ENCODE measurements at regions not wholly inside any gene's neighbourhood (a gene's known extent, or its start where the extent isn't known, plus 50 kb on each side); places are given as distances from the start of the nearest gene placed in this dataset.
"Not testable (repeated sequence)": the region's sequence is repeated elsewhere in the genome, so short reads cannot be mapped to it uniquely, and the experiment has no call there.

- H3K4me3 ChIP-seq (ENCODE audit: low read length), result not testable (repeated sequence)
These were observed 202.3 kb downstream of the CDRT15L2 start for GRCh38 chr17:20781869-20782268.

DNA sequence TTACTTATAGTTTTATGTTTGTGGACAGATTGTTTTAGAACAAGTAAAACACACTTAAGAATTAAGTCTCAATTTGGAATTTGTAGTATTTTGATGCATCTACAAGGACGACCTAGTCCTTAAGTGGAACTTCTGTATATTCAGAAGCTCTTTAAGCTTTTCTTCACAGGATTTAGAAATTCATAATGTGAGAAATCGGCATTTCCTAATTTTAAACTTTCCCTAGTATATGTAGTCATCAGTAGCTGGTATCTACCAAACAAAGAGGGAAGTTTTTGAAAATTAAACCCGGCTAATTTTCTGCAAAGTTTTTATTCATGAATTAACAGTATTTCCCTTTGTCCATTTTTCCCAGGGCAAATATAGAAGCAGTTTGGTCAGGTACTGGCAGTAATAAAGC lies 203.6 kb downstream of the CDRT15L2 start:
- Histone ChIP-seq H3K4me3 (ENCODE audit: low read length) (no peak overlapping the region), H3K9ac (ENCODE audit: low read length) (no peak overlapping the region), H3K36me3 (ENCODE audit: control insufficient read depth, insufficient read depth, low read length) (no peaks in the 10 kb centered on the region), H3K9me3 (ENCODE audit: control insufficient read depth, low read length) (no peaks in the 10 kb centered on the region), H3K27me3 (ENCODE audit: control insufficient read depth, insufficient read depth, low read length) (peaks cover 3% of the 10 kb centered on the region), H3K4me1 (ENCODE audit: control insufficient read depth, insufficient read depth, low read length) (no peaks in the 10 kb centered on the region)

More at GRCh38 chr17:20781869-20782268, 202.3 kb downstream of the CDRT15L2 start:
- not testable (repeated sequence) for H3K4me1 ChIP-seq (ENCODE audit: control insufficient read depth, insufficient read depth, low read length); H3K9me3 ChIP-seq (ENCODE audit: control insufficient read depth, low read length); H3K27me3 ChIP-seq (ENCODE audit: control insufficient read depth, insufficient read depth, low read length); H3K36me3 ChIP-seq (ENCODE audit: control insufficient read depth, insufficient read depth, low read length); H3K9ac ChIP-seq (ENCODE audit: low read length)

DNA sequence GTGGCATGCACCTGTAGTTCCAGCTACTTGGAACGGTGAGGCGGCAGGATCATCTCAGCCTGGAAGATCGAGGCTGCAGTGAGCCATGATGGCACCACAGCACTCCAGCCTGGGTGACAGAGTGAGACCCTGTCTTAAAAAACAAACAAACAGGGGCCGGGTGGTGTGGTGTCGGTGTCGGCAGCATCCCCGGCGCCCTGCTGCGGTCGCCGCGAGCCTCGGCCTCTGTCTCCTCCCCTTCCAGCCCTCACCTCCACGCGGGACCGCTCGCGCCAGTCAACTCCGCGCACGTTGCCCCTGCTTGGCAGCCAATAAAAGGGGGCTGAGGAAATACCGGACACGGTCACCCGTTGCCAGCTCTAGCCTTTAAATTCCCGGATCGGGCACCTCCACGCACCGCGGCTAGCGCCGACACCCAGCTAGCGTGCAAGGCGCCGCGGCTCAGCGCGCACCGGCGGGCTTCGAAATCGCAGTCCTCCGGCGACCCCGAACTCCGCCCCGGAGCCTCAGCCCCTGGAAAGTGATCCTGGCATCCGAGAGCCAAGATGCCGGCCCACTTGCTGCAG lies 204.7 kb downstream of the CDRT15L2 start:
- Histone ChIP-seq H3K9me3 (ENCODE audit: control insufficient read depth, low read length) (no peaks in the 10 kb centered on the region), H3K36me3 (ENCODE audit: control insufficient read depth, insufficient read depth, low read length) (no peaks in the 10 kb centered on the region), H3K4me1 (ENCODE audit: control insufficient read depth, insufficient read depth, low read length) (no peaks in the 10 kb centered on the region), H3K9ac (ENCODE audit: low read length) (no peak overlapping the region), H3K27me3 (ENCODE audit: control insufficient read depth, insufficient read depth, low read length) (peaks cover 3% of the 10 kb centered on the region), H3K4me3 (ENCODE audit: low read length) (no peak overlapping the region)

GRCh38 chr17:20787281-20787680 lies 207.8 kb downstream of the CDRT15L2 start:
- peaks cover 3% of the 10 kb centered on the region for H3K27me3 ChIP-seq (ENCODE audit: control insufficient read depth, insufficient read depth, low read length)
- no peak overlapping the region for H3K9ac ChIP-seq (ENCODE audit: low read length)
- no peaks in the 10 kb centered on the region for H3K9me3 ChIP-seq (ENCODE audit: control insufficient read depth, low read length)
- no peak overlapping the region for H3K4me3 ChIP-seq (ENCODE audit: low read length)
- no peaks in the 10 kb centered on the region for H3K4me1 ChIP-seq (ENCODE audit: control insufficient read depth, insufficient read depth, low read length)
- H3K36me3 ChIP-seq (ENCODE audit: control insufficient read depth, insufficient read depth, low read length), result no peaks in the 10 kb centered on the region

- Histone ChIP-seq H3K4me1 (ENCODE audit: control insufficient read depth, insufficient read depth, low read length) (no peaks in the 10 kb centered on the region), H3K36me3 (ENCODE audit: control insufficient read depth, insufficient read depth, low read length) (no peaks in the 10 kb centered on the region), H3K27me3 (ENCODE audit: control insufficient read depth, insufficient read depth, low read length) (no peaks in the 10 kb centered on the region), H3K9me3 (ENCODE audit: control insufficient read depth, low read length) (no peaks in the 10 kb centered on the region), H3K4me3 (ENCODE audit: low read length) (no peak overlapping the region), H3K9ac (ENCODE audit: low read length) (no peak overlapping the region)
These were observed 212.1 kb downstream of the CDRT15L2 start for GRCh38 chr17:20791626-20792025.

GRCh38 chr17:20794532-20794931 lies 215.0 kb downstream of the CDRT15L2 start:
- H3K27me3 ChIP-seq (ENCODE audit: control insufficient read depth, insufficient read depth, low read length); H3K36me3 ChIP-seq (ENCODE audit: control insufficient read depth, insufficient read depth, low read length); H3K9ac ChIP-seq (ENCODE audit: low read length); H3K9me3 ChIP-seq (ENCODE audit: control insufficient read depth, low read length); H3K4me1 ChIP-seq (ENCODE audit: control insufficient read depth, insufficient read depth, low read length); H3K4me3 ChIP-seq (ENCODE audit: low read length): not testable (repeated sequence)

- Histone ChIP-seq H3K4me3 (ENCODE audit: low read length) (no peak overlapping the region), H3K9ac (ENCODE audit: low read length) (no peak overlapping the region), H3K9me3 (ENCODE audit: control insufficient read depth, low read length) (no peaks in the 10 kb centered on the region), H3K27me3 (ENCODE audit: control insufficient read depth, insufficient read depth, low read length) (no peaks in the 10 kb centered on the region), H3K36me3 (ENCODE audit: control insufficient read depth, insufficient read depth, low read length) (no peaks in the 10 kb centered on the region), H3K4me1 (ENCODE audit: control insufficient read depth, insufficient read depth, low read length) (no peaks in the 10 kb centered on the region)
These were observed 217.8 kb downstream of the CDRT15L2 start for GRCh38 chr17:20797292-20797691.

DNA sequence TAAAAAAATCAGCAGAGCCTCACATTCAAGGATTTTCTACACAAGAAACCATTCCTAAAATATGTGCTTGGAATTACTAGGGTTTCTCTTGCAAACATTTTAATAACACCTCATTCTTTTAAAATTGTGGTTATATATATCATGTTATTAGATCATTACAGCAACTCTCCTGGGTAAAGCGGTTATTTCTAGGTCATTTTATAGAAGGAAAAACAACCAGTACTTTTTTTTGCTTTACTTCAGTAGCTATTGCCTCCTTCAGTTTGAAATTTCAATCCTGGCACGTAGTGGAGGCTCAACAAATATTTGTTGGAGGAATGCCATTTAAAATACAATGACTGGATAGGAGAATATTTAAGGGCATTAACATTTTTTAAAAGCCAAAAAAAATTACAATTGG lies 220.6 kb downstream of the CDRT15L2 start:
- H3K4me1 ChIP-seq (ENCODE audit: control insufficient read depth, insufficient read depth, low read length), result no peaks in the 10 kb centered on the region
- H3K9me3 ChIP-seq (ENCODE audit: control insufficient read depth, low read length), result no peaks in the 10 kb centered on the region
- no peaks in the 10 kb centered on the region for H3K36me3 ChIP-seq (ENCODE audit: control insufficient read depth, insufficient read depth, low read length)
- no peaks in the 10 kb centered on the region for H3K27me3 ChIP-seq (ENCODE audit: control insufficient read depth, insufficient read depth, low read length)
- H3K4me3 ChIP-seq (ENCODE audit: low read length), result no peak overlapping the region
- H3K9ac ChIP-seq (ENCODE audit: low read length), result no peak overlapping the region

DNA sequence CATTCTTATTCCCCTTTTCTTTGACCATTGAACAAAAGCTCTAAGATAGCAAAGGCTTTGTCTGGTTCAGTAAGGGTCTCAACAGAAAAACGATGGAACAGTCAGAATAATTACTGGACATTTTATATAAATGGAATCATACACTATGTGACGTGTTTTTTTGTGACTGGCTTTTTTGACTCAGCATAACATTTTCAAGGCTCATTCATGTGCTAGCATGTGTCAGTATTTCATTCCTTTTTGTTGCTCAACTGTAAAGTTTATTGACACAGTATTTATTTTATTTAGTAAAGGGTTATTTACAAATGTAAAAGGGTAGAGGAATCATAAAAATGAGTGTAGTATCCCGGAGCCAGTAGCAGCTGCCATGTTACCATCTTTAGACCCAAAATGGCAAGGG lies 226.2 kb downstream of the CDRT15L2 start:
- no peaks in the 10 kb centered on the region for H3K4me1 ChIP-seq (ENCODE audit: control insufficient read depth, insufficient read depth, low read length)
- H3K9ac ChIP-seq (ENCODE audit: low read length), result no peak overlapping the region
- H3K27me3 ChIP-seq (ENCODE audit: control insufficient read depth, insufficient read depth, low read length), result no peaks in the 10 kb centered on the region
- H3K4me3 ChIP-seq (ENCODE audit: low read length), result no peak overlapping the region
- H3K36me3 ChIP-seq (ENCODE audit: control insufficient read depth, insufficient read depth, low read length), result no peaks in the 10 kb centered on the region
- H3K9me3 ChIP-seq (ENCODE audit: control insufficient read depth, low read length), result no peaks in the 10 kb centered on the region

- not testable (repeated sequence) for H3K36me3 ChIP-seq (ENCODE audit: control insufficient read depth, insufficient read depth, low read length); H3K9ac ChIP-seq (ENCODE audit: low read length); H3K27me3 ChIP-seq (ENCODE audit: control insufficient read depth, insufficient read depth, low read length); H3K4me1 ChIP-seq (ENCODE audit: control insufficient read depth, insufficient read depth, low read length); H3K4me3 ChIP-seq (ENCODE audit: low read length); H3K9me3 ChIP-seq (ENCODE audit: control insufficient read depth, low read length)
These were observed 228.0 kb downstream of the CDRT15L2 start for GRCh38 chr17:20807566-20807965.

- H3K27me3 ChIP-seq (ENCODE audit: control insufficient read depth, insufficient read depth, low read length); H3K9ac ChIP-seq (ENCODE audit: low read length); H3K4me1 ChIP-seq (ENCODE audit: control insufficient read depth, insufficient read depth, low read length); H3K36me3 ChIP-seq (ENCODE audit: control insufficient read depth, insufficient read depth, low read length); H3K4me3 ChIP-seq (ENCODE audit: low read length); H3K9me3 ChIP-seq (ENCODE audit: control insufficient read depth, low read length): not testable (repeated sequence)
These were observed 227.4 kb downstream of the USP22 start for GRCh38 chr17:20815410-20815809.

- Histone ChIP-seq H3K27me3 (ENCODE audit: control insufficient read depth, insufficient read depth, low read length) (no peaks in the 10 kb centered on the region), H3K4me1 (ENCODE audit: control insufficient read depth, insufficient read depth, low read length) (no peaks in the 10 kb centered on the region), H3K9ac (ENCODE audit: low read length) (no peak overlapping the region), H3K9me3 (ENCODE audit: control insufficient read depth, low read length) (no peaks in the 10 kb centered on the region), H3K4me3 (ENCODE audit: low read length) (no peak overlapping the region), H3K36me3 (ENCODE audit: control insufficient read depth, insufficient read depth, low read length) (no peaks in the 10 kb centered on the region)
These were observed 218.9 kb downstream of the USP22 start for GRCh38 chr17:20823905-20824304.

DNA sequence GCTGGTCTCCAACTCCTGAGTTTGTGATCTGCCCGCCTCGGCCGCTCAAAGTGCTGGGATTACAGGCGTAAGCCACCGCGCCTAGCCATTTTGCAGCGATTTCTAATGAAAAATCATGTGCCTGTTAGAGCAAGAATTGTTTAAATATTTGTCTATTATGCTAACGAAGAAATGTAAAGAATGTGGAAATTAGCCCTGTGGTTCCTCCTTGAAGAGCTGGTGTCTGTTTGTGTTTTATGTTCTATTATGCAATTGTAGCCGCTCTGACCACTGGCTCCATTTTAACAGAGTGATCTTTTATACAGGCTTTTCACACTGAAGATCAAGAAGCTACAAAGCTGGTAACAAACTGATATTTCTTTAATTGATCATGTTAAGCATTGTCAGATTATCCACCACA lies 217.3 kb downstream of the USP22 start:
- H3K36me3 ChIP-seq (ENCODE audit: control insufficient read depth, insufficient read depth, low read length), result no peaks in the 10 kb centered on the region
- H3K9ac ChIP-seq (ENCODE audit: low read length), result no peak overlapping the region
- H3K27me3 ChIP-seq (ENCODE audit: control insufficient read depth, insufficient read depth, low read length), result no peaks in the 10 kb centered on the region
- H3K4me1 ChIP-seq (ENCODE audit: control insufficient read depth, insufficient read depth, low read length), result no peaks in the 10 kb centered on the region
- no peaks in the 10 kb centered on the region for H3K9me3 ChIP-seq (ENCODE audit: control insufficient read depth, low read length)
- H3K4me3 ChIP-seq (ENCODE audit: low read length), result no peak overlapping the region
